H1 (cell line): ENCODE measurements at regions not wholly inside any gene's neighbourhood (a gene's known extent, or its start where the extent isn't known, plus 50 kb on each side); places are given as distances from the start of the nearest gene placed in this dataset.

ENCODE experiments used
- ATF3 ChIP-seq: IDR thresholded peaks from 2 replicates; pipeline ENCODE4 v1.6.1; 2011; ENCODE audit warnings: low read depth, mild to moderate bottlenecking, low read length; ENCODE audit not compliant: insufficient read depth
- POLR2A ChIP-seq, 2 experiments: IDR thresholded peaks; 1 replicate in 1 of 2; 2 replicates in 1 of 2; pipeline ENCODE4 v1.6.1; 2011; ENCODE audit warnings: low read depth in 2 of 2, low read length in 2 of 2, mild to moderate bottlenecking in 2 of 2; ENCODE audit errors: control extremely low read depth in 1 of 2
- RNF2 ChIP-seq: fragments of 200-900, 300-1000 bp; sonication (generic); IDR thresholded peaks from 2 replicates; pipeline ENCODE4 v1.7.1; 2016; ENCODE audit warnings: borderline replicate concordance, low read depth, mild to moderate bottlenecking, antibody characterized with exemption, low read length; ENCODE audit not compliant: poor library complexity, severe bottlenecking; ENCODE audit errors: missing control alignments

- TF ChIP-seq RNF2 (no peak), ATF3 (no peak), POLR2A (IDR thresholded peaks at IDR 0.05; ENCODE audit: control extremely low read depth in 1 of 2, low read depth in 2 of 2, low read length in 2 of 2) (no peak)
Observed at GRCh38 chr17:33377837-33378595, 84.9 kb upstream of the ASIC2 start.
